Kidney (tissue), 13 donors: ENCODE measurements at regions not wholly inside any gene's neighbourhood (a gene's known extent, or its start where the extent isn't known, plus 50 kb on each side); places are given as distances from the start of the nearest gene placed in this dataset.
A peak's percentile ranks its signal among the peaks of the same experiment; 100 is the strongest.

Experiments used
- DNase-seq, 5 donors: peaks; one replicate each; pipeline ENCODE4 v3.0.0-alpha.2; 2013 to 2020
- FAIRE-seq: peaks from 2 replicates; lab custom pipeline; 2012; peaks lifted over from hg19 to GRCh38; lab: Jason Lieb, UNC
- H3K27ac ChIP-seq, 2 donors: one replicate each; pipeline ENCODE4 v1.7.0; 2013; ENCODE audit warnings: low read depth in 2 of 2, low read length in 2 of 2, inconsistent platforms in 1 of 2
- H3K27me3 ChIP-seq: one replicate; pipeline ENCODE4 v1.7.1; 2013; ENCODE audit warnings: low read length, inconsistent platforms; ENCODE audit not compliant: control insufficient read depth, insufficient read depth
- H3K36me3 ChIP-seq, 3 donors: one replicate each; pipeline versions ENCODE4 v1.7.0 to v1.7.1; 2013; ENCODE audit warnings: low read length in 3 of 3, control low read depth in 1 of 3, inconsistent platforms in 1 of 3; ENCODE audit not compliant: insufficient read depth in 3 of 3, control insufficient read depth in 2 of 3
- H3K4me1 ChIP-seq, 3 donors: one replicate each; pipeline versions ENCODE4 v1.7.0 to v1.7.1; 2013; ENCODE audit warnings: low read length in 3 of 3, inconsistent platforms in 1 of 3, low read depth in 1 of 3; ENCODE audit not compliant: control insufficient read depth in 2 of 3, insufficient read depth in 2 of 3
- H3K4me3 ChIP-seq, 3 donors: one replicate each; pipeline versions ENCODE4 v1.7.0 to v1.8.1; 2013; ENCODE audit warnings: low read length in 3 of 3, control low read depth in 1 of 3, inconsistent platforms in 1 of 3
- H3K9ac ChIP-seq, 3 donors: one replicate each; pipeline versions ENCODE4 v1.7.0 to v1.7.1; 2013; ENCODE audit warnings: low read length in 3 of 3, control low read depth in 1 of 3, inconsistent platforms in 1 of 3
- H3K9me3 ChIP-seq, 3 donors: one replicate each; pipeline versions ENCODE4 v1.7.0 to v1.7.1; 2013; ENCODE audit warnings: low read length in 3 of 3, control low read depth in 1 of 3, inconsistent platforms in 1 of 3; ENCODE audit not compliant: control insufficient read depth in 2 of 3, insufficient read depth in 1 of 3
- CTCF ChIP-seq: IDR thresholded peaks from 3 replicates; pipeline ENCODE4 v1.5.1; 2012; ENCODE audit warnings: mild to moderate bottlenecking, moderate library complexity, borderline replicate concordance; ENCODE audit not compliant: insufficient read depth; ENCODE audit errors: extremely low read depth
- intact Hi-C: fragments of 100-400 bp; cut with DNase I; formaldehyde crosslinking; loops from one replicate; pipeline ENCODE4 v1.11.1; 2022
- donor health status: control.
- donor health status: control.
- donor health status: control.
- donor health status: control.
- donor health status: control.
- donor health status: DM: yes; HTN: yes; CAD: no.
- donor health status: Normal renal cell carcinoma (clear cell type).

- FAIRE-seq (no peak), DNase-seq (no peak)
- peak overlapping the region; percentile 51 to 95 for H3K27ac ChIP-seq
- H3K4me3 ChIP-seq = no peak overlapping the region
- peaks cover 3 to 53% (median 30%) of the 10 kb centered on the region in 3 donors for H3K4me1 ChIP-seq
- TF ChIP-seq CTCF = no peak
- no peak overlapping the region for H3K9ac ChIP-seq
- intact Hi-C loops = no loop called here
- no peaks in the 10 kb centered on the region for H3K36me3 ChIP-seq
- H3K27me3 ChIP-seq = no peaks in the 10 kb centered on the region
- H3K9me3 ChIP-seq = no peaks in the 10 kb centered on the region
These were observed 107.0 kb downstream of the RPLP1 start for GRCh38 chr15:69559440-69560190.

GRCh38 chr15:69561071-69561784 is 108.6 kb downstream of the RPLP1 start:
- Histone ChIP-seq H3K27me3 (no peaks in the 10 kb centered on the region), H3K9ac (no peak overlapping the region), H3K36me3 (no peaks in the 10 kb centered on the region), H3K9me3 (no peaks in the 10 kb centered on the region), H3K4me1 (peaks cover 3 to 50% (median 27%) of the 10 kb centered on the region in 3 donors), H3K4me3 (peak overlapping the region in 1 of 3 donors; percentile 13), H3K27ac (peak overlapping the region; percentile 70 to 72)
- TF ChIP-seq CTCF = no peak
- intact Hi-C loops = no loop called here
- DNase-seq (no peak), FAIRE-seq (no peak)

GRCh38 chr15:69562116-69562515 is 109.5 kb downstream of the RPLP1 start:
- Histone ChIP-seq H3K4me1 (peaks cover 3 to 50% (median 24%) of the 10 kb centered on the region in 3 donors), H3K27ac (peak overlapping the region; percentile 65 to 72), H3K27me3 (no peaks in the 10 kb centered on the region), H3K9me3 (no peaks in the 10 kb centered on the region), H3K36me3 (no peaks in the 10 kb centered on the region), H3K9ac (no peak overlapping the region), H3K4me3 (peak overlapping the region in 1 of 3 donors; percentile 7)
- TF ChIP-seq CTCF = no peak
- DNase-seq (no peak), FAIRE-seq (peak; percentile 39)
- intact Hi-C loops = no loop called here
